Lower leg skin (tissue), 3 donors: ENCODE measurements at regions not wholly inside any gene's neighbourhood (a gene's known extent, or its start where the extent isn't known, plus 50 kb on each side); places are given as distances from the start of the nearest gene placed in this dataset.

Source experiments
- POLR2A ChIP-seq, 2 donors: fragments of 450-650 bp; IDR thresholded peaks; one replicate each; pipeline ENCODE4 v1.6.1; 2016 to 2017; ENCODE audit warnings: antibody characterized with exemption in 2 of 2, mild to moderate bottlenecking in 1 of 2, moderate library complexity in 1 of 2
- TF ChIP-seq, protein P1 (sequence below), 3 donors: fragments of 450-650 bp; IDR thresholded peaks; one replicate each; pipeline ENCODE4 v1.5.1; 2016; ENCODE audit warnings: antibody characterized with exemption in 3 of 3, mild to moderate bottlenecking in 3 of 3, moderate library complexity in 2 of 3

DNA sequence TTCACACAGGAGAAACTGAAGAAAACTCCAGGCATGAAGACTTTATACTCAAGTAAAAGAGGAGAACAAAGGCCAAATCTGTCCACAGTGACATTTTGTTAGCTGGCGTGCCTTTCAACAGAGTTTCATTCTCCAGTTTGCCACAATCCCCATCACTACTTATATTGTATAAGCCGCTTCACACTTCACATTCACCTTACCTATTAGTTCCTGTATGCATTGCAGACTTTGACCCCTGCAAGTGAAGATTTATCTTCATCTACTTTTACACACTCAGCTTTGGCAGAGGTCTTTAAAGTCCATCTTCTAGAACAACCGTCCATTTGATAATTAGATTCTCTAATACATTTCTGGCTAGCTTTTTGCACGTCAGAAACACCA is 56.8 kb upstream of the TANK start:
- TF ChIP-seq, protein P1, sequence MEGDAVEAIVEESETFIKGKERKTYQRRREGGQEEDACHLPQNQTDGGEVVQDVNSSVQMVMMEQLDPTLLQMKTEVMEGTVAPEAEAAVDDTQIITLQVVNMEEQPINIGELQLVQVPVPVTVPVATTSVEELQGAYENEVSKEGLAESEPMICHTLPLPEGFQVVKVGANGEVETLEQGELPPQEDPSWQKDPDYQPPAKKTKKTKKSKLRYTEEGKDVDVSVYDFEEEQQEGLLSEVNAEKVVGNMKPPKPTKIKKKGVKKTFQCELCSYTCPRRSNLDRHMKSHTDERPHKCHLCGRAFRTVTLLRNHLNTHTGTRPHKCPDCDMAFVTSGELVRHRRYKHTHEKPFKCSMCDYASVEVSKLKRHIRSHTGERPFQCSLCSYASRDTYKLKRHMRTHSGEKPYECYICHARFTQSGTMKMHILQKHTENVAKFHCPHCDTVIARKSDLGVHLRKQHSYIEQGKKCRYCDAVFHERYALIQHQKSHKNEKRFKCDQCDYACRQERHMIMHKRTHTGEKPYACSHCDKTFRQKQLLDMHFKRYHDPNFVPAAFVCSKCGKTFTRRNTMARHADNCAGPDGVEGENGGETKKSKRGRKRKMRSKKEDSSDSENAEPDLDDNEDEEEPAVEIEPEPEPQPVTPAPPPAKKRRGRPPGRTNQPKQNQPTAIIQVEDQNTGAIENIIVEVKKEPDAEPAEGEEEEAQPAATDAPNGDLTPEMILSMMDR (IDR thresholded peaks at IDR 0.05): no peak
- TF ChIP-seq POLR2A (IDR thresholded peaks at IDR 0.05): no peak
